ENCODE measurements at regions not wholly inside any gene's neighbourhood (a gene's known extent, or its start where the extent isn't known, plus 50 kb on each side); places are given as distances from the start of the nearest gene placed in this dataset.

GRCh38 chr16:50446861-50447260, 78.1 kb upstream of the BRD7 start:
- Histone ChIP-seq H3K4me3 (ENCODE audit: low read depth, low read length) (no peak overlapping the region), H3K27me3 (ENCODE audit: control insufficient read depth, insufficient read depth, low read length) (peaks cover 26% of the 10 kb centered on the region), H3K36me3 (ENCODE audit: control insufficient read depth, insufficient read depth, low read length) (no peaks in the 10 kb centered on the region)
- no peak for TF ChIP-seq CTCF (IDR thresholded peaks at IDR 0.05; ENCODE audit: insufficient read depth, low read length, poor library complexity, severe bottlenecking)
- no peak for DNase-seq (ENCODE audit: low read depth)

- H3K36me3 ChIP-seq (ENCODE audit: control insufficient read depth, insufficient read depth, low read length) = no peaks in the 10 kb centered on the region
- DNase-seq (ENCODE audit: low read depth) = no peak
- H3K27me3 ChIP-seq (ENCODE audit: control insufficient read depth, insufficient read depth, low read length) = peaks cover 26% of the 10 kb centered on the region
- TF ChIP-seq CTCF (IDR thresholded peaks at IDR 0.05; ENCODE audit: insufficient read depth, low read length, poor library complexity, severe bottlenecking) = no peak
- H3K4me3 ChIP-seq (ENCODE audit: low read depth, low read length) = no peak overlapping the region
Observed at GRCh38 chr16:50445621-50446555, 77.1 kb upstream of the BRD7 start.

- no peak for DNase-seq (ENCODE audit: low read depth)
Observed at GRCh38 chr16:50444526-50444925, 75.7 kb upstream of the BRD7 start.

GRCh38 chr16:50442221-50442620, 73.4 kb upstream of the BRD7 start:
- TF ChIP-seq CTCF (IDR thresholded peaks at IDR 0.05; ENCODE audit: insufficient read depth, low read length, poor library complexity, severe bottlenecking) = no peak
- Histone ChIP-seq H3K4me3 (ENCODE audit: low read depth, low read length) (no peak overlapping the region), H3K36me3 (ENCODE audit: control insufficient read depth, insufficient read depth, low read length) (no peaks in the 10 kb centered on the region), H3K27me3 (ENCODE audit: control insufficient read depth, insufficient read depth, low read length) (peaks cover 18% of the 10 kb centered on the region)
- DNase-seq (ENCODE audit: low read depth) = no peak

More at GRCh38 chr16:50444526-50444925, 75.7 kb upstream of the BRD7 start:
- peaks cover 24% of the 10 kb centered on the region for H3K27me3 ChIP-seq (ENCODE audit: control insufficient read depth, insufficient read depth, low read length)
- no peak overlapping the region for H3K4me3 ChIP-seq (ENCODE audit: low read depth, low read length)
- TF ChIP-seq CTCF (IDR thresholded peaks at IDR 0.05; ENCODE audit: insufficient read depth, low read length, poor library complexity, severe bottlenecking) = no peak
- H3K36me3 ChIP-seq (ENCODE audit: control insufficient read depth, insufficient read depth, low read length) = no peaks in the 10 kb centered on the region

- DNase-seq (ENCODE audit: low read depth) = no peak
- no peak overlapping the region for H3K4me3 ChIP-seq (ENCODE audit: low read depth, low read length)
- no peaks in the 10 kb centered on the region for H3K36me3 ChIP-seq (ENCODE audit: control insufficient read depth, insufficient read depth, low read length)
- H3K27me3 ChIP-seq (ENCODE audit: control insufficient read depth, insufficient read depth, low read length) = peaks cover 14% of the 10 kb centered on the region
- TF ChIP-seq CTCF (IDR thresholded peaks at IDR 0.05; ENCODE audit: insufficient read depth, low read length, poor library complexity, severe bottlenecking) = no peak
Observed at GRCh38 chr16:50441486-50442157, 72.8 kb upstream of the BRD7 start.

Measured in kidney epithelial cell (primary cell).